Tibial nerve (tissue), 4 donors: ENCODE measurements at regions not wholly inside any gene's neighbourhood (a gene's known extent, or its start where the extent isn't known, plus 50 kb on each side); places are given as distances from the start of the nearest gene placed in this dataset.
A peak's percentile ranks its signal among the peaks of the same experiment; 100 is the strongest.

Experiments used
- DNase-seq, 2 donors: peaks; one replicate each; pipeline ENCODE4 v3.0.0-alpha.2; 2019; ENCODE audit warnings: low spot score in 2 of 2
- H3K27ac ChIP-seq, 4 donors: fragments of 200-600 bp; sonication (generic) in 3 of 4; one replicate each; pipeline ENCODE4 v1.5.1; 2017 to 2019; ENCODE audit warnings: mild to moderate bottlenecking in 1 of 4
- H3K27me3 ChIP-seq, 2 donors: fragments of 200-600 bp; sonication (generic) in 1 of 2; one replicate each; pipeline versions ENCODE4 v1.5.1 to v1.6.0; 2017 to 2019
- H3K36me3 ChIP-seq, 3 donors: fragments of 200-600 bp; sonication (generic); one replicate each; pipeline ENCODE4 v1.5.1; 2018 to 2019
- H3K4me1 ChIP-seq, 4 donors: fragments of 200-600 bp; sonication (generic) in 3 of 4; one replicate each; pipeline ENCODE4 v1.5.1; 2017 to 2019
- H3K4me3 ChIP-seq, 4 donors: fragments of 200-600 bp; sonication (generic) in 3 of 4; one replicate each; pipeline ENCODE4 v1.5.1; 2017 to 2019; ENCODE audit warnings: mild to moderate bottlenecking in 1 of 4, moderate library complexity in 1 of 4
- H3K9me3 ChIP-seq, 4 donors: fragments of 200-600 bp; sonication (generic) in 3 of 4; one replicate each; pipeline ENCODE4 v1.5.1; 2017 to 2019
- CTCF ChIP-seq, 5 experiments: fragments of 200-600 bp in 3 of 5; fragments of 450-650 bp in 2 of 5; sonication (generic) in 3 of 5; IDR thresholded peaks; one replicate each; pipeline ENCODE4 v1.5.1; 2016 to 2019; ENCODE audit warnings: antibody characterized with exemption in 5 of 5, mild to moderate bottlenecking in 3 of 5, moderate library complexity in 2 of 5
- EP300 ChIP-seq, 2 donors: sonication (generic); formaldehyde crosslinking; IDR thresholded peaks; one replicate each; pipeline ENCODE4 v1.6.1; 2017; ENCODE audit warnings: antibody characterized with exemption in 2 of 2, mild to moderate bottlenecking in 1 of 2
- POLR2A ChIP-seq, 2 donors: fragments of 450-650 bp; IDR thresholded peaks; one replicate each; pipeline ENCODE4 v1.6.1; 2017; ENCODE audit warnings: antibody characterized with exemption in 2 of 2, mild to moderate bottlenecking in 2 of 2, moderate library complexity in 2 of 2
- WGBS, 2 donors: methylation state at CpG; one replicate each; pipeline ENCODE4 v1.1.5; 2018; 5-methylcytosine and 5-hydroxymethylcytosine counted together

GRCh38 chr12:131529196-131530040, 181.5 kb upstream of the SFSWAP start:
- peaks cover 0 to 6% of the 10 kb centered on the region in 2 donors for H3K27me3 ChIP-seq
- H3K36me3 ChIP-seq: no peaks in the 10 kb centered on the region
- H3K4me1 ChIP-seq: no peaks in the 10 kb centered on the region
- H3K4me3 ChIP-seq: no peak overlapping the region
- no peak for DNase-seq
- 93 to 95% methylated on average over 15 to 18 of the region's 18 CpGs for WGBS, 2 donors
- H3K27ac ChIP-seq: no peak overlapping the region
- no peaks in the 10 kb centered on the region for H3K9me3 ChIP-seq
- TF ChIP-seq CTCF (IDR thresholded peaks at IDR 0.05) (no peak), POLR2A (IDR thresholded peaks at IDR 0.05) (no peak), EP300 (IDR thresholded peaks at IDR 0.05) (no peak)

DNA sequence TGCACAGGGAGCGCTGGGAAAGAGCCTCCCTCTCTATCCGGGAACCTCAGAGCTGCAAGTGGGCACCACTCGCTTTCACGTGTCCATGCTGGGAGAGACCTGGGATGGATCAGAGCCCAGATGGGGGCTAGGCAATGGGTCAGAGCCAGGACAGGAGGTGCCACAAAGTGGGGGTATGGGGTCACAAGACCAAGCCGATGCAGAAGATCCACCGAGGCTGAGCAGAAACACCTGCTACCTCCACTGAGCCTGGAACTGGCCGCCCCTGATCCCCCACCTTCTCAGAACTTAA, 180.9 kb upstream of the SFSWAP start:
- Histone ChIP-seq H3K4me1 (no peaks in the 10 kb centered on the region), H3K36me3 (no peaks in the 10 kb centered on the region), H3K27me3 (peaks cover 0 to 6% of the 10 kb centered on the region in 2 donors), H3K4me3 (no peak overlapping the region), H3K27ac (no peak overlapping the region), H3K9me3 (no peaks in the 10 kb centered on the region)
- TF ChIP-seq CTCF (IDR thresholded peaks at IDR 0.05) (no peak), EP300 (IDR thresholded peaks at IDR 0.05) (no peak), POLR2A (IDR thresholded peaks at IDR 0.05) (no peak)
- WGBS, 2 donors: 85 to 96% methylated on average over 7 of the region's 7 CpGs
- no peak for DNase-seq

- no peaks in the 10 kb centered on the region for H3K36me3 ChIP-seq
- peak in 1 of 2 donors; percentile 14 for TF ChIP-seq POLR2A (IDR thresholded peaks at IDR 0.05)
- no peak for TF ChIP-seq CTCF (IDR thresholded peaks at IDR 0.05)
- peak in 1 of 2 donors; percentile 52 for TF ChIP-seq EP300 (IDR thresholded peaks at IDR 0.05)
- peaks cover 0 to 6% of the 10 kb centered on the region in 2 donors for H3K27me3 ChIP-seq
- no peaks in the 10 kb centered on the region for H3K4me1 ChIP-seq
- no peaks in the 10 kb centered on the region for H3K9me3 ChIP-seq
- H3K4me3 ChIP-seq: no peak overlapping the region
- DNase-seq: no peak
- H3K27ac ChIP-seq: no peak overlapping the region
- 38 to 43% methylated on average over 5 of the region's 5 CpGs for WGBS, 2 donors
These were observed 180.5 kb upstream of the SFSWAP start for GRCh38 chr12:131530422-131530821.

DNA sequence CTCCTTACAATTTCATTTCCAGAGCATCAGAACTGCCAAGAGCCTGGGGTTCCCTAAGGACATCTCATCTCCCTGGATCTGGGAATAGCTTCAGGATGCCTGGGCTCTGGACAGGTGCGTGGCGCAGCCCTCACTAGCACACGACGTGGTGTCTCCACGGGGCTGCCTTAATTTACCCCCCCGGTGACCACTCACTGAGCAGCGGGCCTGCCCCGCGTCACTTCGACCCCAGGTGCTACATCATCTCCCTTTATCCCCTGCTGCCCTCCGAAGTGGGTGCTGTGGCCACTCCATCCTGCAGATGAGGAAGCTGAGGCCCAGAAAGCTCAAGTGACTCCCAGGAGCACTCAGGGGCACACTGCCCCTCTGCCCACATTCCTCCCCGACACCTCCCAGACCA, 177.8 kb upstream of the SFSWAP start:
- 89 to 92% methylated on average over 12 of the region's 12 CpGs for WGBS, 2 donors

More for the DNA sequence above, 177.8 kb upstream of the SFSWAP start:
- Histone ChIP-seq H3K9me3 (no peaks in the 10 kb centered on the region), H3K36me3 (no peaks in the 10 kb centered on the region), H3K27me3 (peaks cover 0 to 6% of the 10 kb centered on the region in 2 donors), H3K4me3 (no peak overlapping the region), H3K4me1 (peaks cover 0 to 3% (median 0%) of the 10 kb centered on the region in 4 donors), H3K27ac (no peak overlapping the region)
- no peak for DNase-seq
- TF ChIP-seq EP300 (IDR thresholded peaks at IDR 0.05) (no peak), CTCF (IDR thresholded peaks at IDR 0.05) (no peak), POLR2A (IDR thresholded peaks at IDR 0.05) (no peak)
